HPDE6-E6E7 (cell line): ENCODE measurements at regions not wholly inside any gene's neighbourhood (a gene's known extent, or its start where the extent isn't known, plus 50 kb on each side); places are given as distances from the start of the nearest gene placed in this dataset.

Source experiments
- DNase-seq: peaks from one replicate; pipeline ENCODE4 v3.0.0; 2011; ENCODE audit warnings: missing footprints; ENCODE audit errors: extremely low spot score

DNA sequence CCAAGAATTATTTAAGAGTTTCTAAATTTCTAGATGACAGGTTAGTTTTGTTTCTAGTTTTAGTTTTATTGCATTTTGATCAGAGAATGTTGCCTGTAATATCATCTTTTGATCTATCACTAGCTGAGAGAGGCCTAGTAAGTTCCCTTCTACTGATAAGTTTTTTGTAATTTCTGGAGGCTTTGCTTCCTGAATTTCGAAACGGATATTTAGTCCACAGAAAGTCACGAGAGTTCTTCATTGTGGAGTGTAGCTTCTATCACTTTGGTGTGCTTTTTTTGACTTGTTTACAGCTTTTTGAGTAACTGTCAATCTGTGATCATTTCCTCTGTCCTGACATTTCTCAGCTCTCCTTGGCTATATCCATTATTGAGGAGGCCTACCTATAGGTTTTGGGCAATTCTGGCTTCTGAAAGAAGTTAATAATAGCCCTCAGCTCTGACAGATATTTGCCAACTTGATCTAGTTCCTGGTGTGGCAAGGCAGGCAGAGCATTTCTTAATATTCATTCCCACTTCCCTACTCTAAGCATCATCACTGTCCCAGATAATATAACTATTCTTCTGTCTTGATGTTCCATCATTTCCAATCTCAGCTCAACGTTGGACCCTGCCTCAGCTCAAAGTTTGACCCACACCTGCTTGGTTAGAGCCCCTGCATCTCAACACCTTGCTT, 171.3 kb downstream of the BLID start:
- DNase-seq = no peak

DNA sequence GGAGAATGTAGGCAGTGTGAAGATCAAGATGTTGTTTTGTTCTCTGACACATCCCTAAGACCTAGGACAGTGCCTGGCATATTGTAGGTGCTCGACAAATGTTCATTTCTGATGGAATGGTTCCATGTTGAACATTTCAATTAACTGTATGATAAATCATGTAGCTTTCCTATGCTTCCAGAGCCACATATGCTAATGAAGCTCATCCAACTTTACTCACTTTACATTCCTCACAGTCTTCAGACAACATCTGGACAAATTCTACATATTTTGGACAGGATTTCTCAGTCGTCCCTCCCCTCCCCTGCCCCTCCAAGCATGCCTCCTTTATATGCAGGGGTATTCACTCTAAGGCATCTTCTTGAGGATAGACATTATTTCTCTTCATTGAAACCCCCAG, 177.9 kb downstream of the BLID start:
- no peak for DNase-seq

- peak; percentile 31 for DNase-seq
Observed at GRCh38 chr11:121936781-121937447, 179.1 kb downstream of the BLID start.

DNA sequence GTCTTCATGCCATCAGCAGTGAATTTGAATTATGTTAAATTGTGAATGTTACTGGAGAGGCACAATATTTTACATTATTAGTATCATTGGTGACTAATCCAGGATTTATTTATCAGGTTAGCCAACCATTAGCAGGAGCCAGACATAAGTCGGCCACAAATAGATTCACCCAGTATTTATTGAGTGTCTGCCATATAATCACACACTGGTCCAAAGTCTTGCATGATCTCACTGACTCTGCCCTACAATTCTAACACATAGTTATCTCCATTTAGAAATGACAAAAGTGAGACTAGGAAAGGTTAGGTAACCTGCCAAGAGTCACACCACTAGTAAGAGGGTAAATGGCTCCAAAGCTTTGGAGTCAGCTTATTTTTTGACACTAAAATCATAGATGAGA, 179.6 kb downstream of the BLID start:
- no peak for DNase-seq

- DNase-seq = no peak
Observed at GRCh38 chr11:121933694-121934093, 182.3 kb downstream of the BLID start.

DNA sequence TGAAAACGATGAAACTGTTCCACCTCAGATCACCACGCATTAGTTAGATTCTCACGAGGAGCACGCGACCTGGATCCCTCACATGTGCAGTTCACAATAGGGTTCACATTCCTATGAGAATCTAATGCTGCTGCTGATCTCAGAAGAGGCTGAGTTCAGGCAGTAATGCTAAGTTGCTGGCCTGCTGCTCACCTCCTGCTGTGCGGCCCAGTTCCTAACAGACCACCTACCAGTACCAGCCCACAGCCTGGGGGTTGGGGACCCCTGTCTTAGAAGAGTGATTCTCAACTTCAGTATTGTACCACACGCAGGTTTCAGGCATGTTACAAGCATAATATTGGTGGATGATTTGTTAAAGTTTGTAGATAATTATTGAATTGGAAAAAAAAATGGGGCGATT, 182.7 kb downstream of the BLID start:
- no peak for DNase-seq

DNA sequence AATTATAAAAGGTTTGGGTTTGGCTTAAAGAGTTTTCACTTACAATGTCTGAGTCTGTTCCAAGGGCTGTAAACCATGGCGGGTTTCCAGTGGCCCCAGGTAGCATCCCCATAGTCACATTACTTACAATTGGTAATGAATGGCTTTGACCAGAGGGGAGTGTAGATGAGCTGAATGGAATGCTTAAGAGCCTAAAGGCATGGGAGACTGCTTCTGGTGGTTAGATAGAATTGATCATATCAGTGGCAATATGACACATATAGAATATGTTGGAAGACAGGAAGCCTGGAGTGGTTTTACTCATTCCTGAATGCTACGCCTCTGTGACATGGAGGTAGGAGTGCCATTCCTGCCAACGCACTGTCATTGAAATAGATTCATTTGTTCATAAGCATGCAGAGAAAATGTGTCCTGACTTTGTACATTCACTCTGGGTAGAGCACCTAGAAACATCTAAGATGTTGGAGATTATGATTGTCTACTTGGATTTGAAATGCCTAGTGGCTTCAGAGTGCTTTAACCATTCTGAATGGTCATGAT, 183.3 kb downstream of the BLID start:
- no peak for DNase-seq

- no peak for DNase-seq
Observed at GRCh38 chr11:121931748-121932352, 184.2 kb downstream of the BLID start.

GRCh38 chr11:121931121-121931520, 184.9 kb downstream of the BLID start:
- DNase-seq = no peak

- DNase-seq = no peak
Observed at GRCh38 chr11:121930004-121930965, 185.7 kb downstream of the BLID start.

DNA sequence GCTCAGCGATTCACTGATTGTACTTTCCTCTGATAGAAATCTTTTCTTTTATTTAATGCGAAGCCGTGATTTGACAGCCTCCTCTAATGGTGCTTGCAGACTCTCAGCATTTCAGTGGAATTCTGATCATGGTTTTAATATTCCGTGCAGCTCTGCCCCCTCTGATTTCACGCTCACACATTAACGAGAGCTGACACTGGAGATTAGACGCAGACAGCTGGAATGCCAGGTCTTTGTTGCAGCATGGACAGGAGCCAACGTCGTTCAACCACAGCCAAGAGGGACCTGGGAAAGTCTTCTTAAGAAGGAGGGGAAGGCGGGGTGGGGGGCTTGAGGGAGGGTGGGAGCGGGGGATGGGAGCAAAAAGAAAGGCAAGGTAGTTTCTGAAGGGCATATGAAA, 186.4 kb downstream of the BLID start:
- no peak for DNase-seq

DNA sequence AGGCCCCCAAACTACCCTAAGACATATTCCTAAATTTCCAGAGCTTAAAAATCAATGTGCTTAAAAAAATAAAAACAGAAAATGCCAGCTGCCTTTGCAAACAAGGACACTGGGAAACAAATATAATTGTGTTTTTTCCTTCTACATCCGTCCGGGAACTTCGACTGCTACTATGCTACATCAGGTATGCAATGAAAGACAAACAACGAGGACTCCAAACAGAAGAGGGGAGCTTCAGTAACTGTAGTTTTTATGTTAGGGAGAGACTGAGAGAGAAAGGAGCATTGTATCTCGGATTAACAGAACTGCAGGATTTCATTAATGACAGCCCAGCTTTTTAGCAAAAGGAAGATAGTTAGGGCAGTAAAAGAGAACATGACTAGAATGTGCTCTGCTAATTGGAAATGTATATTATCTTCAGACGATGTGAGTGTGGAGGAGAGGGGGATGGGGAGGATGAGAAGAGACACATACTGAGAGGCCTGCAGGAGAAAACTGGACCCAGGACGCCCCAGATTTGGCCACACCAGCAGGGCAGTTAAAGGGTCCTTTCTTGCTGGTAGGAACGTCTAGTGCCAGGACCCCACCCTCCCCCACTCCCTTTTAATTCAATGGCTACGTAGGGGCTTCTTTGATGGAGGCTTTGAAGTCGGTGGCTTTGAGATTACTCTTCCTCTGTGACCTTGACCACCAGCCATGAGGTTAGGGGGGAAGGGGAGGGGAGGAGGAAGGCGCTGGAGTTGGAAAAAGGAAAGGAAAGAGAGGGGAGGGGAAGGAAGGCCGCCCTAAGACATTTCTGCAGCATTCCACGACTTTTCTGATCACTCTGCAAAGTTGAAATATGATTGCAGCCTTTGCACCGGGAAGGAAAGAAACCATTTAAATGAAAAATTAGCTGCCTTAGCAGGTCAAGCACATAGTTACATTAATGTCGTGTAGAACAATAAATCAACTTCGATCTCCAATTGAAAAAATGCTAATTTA, 187.1 kb downstream of the BLID start:
- DNase-seq = no peak

DNA sequence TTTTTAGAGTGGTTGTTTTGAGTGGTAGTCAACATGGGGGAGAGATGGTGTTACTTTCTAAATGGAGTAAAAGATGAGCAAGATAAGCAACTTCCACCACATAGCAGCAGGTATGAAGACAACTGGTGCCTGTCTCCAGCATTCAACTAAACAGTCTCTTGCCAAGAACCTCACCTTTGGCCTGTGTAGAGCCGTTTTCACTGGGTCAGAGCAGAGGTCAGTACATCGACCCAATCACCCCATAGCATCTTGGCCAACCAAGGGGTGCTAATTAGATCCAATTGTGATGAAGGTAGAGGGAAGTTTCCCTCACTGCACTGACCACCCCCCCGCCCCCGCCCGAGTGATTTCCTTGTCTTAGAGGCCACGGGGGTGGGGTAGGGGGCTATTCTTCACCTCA, 188.2 kb downstream of the BLID start:
- DNase-seq = no peak

- DNase-seq = no peak
Observed at GRCh38 chr11:121927097-121927785, 188.8 kb downstream of the BLID start.

GRCh38 chr11:121924191-121924590, 191.8 kb downstream of the BLID start:
- DNase-seq = no peak

DNA sequence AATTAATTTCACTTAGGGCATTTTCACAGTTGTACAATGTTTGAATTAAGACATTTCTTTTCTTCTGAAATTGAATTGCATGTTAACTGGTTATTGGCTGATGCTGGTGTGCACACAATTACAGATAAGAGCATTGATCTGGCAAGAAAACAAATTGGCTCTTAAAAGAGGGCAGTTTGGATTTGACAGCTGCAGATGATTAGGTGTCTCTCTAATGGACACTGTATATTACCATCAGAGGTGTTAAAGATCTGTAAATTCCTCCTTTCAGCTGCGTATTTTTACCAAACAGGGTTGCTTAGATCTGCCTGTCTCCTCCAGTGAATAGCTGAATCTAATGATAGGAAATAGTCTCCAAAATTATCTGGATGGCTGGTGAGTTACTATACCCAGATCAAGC, 198.5 kb downstream of the BLID start:
- DNase-seq = no peak

DNA sequence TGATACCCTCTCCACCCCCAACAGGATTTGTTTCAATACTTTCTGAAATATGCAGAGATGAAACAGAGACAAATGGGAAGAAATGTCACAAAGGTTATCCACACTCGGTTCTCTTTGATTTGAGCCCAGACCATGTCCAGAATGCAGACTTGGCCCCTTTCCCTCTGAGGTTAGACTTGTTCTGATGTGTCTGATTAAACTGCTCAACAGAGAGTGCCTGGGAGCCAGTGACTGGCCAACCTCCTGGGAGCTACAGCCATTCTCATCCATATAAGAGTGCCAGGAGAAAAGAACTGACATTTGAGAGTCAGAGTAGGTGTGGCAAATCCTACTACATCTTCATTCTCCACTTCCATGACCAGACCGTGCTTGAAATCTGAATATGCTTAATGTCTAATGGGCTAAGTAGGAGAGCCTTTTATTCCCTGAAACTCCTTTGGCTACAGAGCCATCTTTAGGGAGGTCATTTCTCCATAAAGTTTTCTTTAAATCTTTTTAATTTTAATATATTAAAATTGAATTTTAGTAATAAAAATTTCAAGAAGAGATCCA, 201.4 kb downstream of the BLID start:
- no peak for DNase-seq

DNA sequence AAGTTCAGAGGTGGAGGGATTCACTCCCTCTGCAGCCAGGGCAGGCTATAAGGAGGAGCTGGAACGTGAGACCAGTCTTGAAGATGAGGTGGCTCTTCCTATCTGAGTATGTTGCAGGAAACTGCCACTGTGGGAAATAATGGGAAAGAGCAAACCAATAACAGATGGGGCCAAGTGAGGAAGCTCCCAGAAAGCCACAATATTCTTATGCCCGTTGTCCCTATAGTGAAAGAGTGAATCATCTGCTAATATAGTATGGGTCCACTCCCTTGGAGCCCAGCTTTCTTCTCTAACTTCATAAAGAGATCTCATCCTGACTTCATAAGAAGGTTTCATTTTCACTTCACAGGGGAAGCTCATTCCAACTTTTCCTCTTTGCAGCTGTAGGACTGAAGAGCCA, 206.4 kb downstream of the BLID start:
- no peak for DNase-seq

DNA sequence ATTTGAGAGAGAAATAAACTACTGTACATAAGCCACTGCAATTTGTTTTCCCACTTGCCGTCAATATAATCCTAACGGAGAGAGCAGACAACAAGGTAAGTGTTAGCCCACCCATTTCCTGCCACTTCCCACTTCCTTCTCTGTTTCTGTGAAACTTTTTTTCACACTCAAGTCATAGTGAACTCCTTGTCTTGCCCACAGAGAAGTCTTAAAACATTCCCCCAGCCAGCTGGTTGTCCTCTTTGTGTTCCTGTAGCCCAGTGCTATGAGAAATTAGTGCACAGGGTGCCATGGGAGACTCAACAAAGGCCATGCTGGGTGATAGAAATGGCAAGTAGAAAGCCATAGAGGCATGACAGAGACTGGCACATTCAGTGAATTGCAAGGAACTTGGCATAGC, 208.6 kb downstream of the BLID start:
- DNase-seq = no peak

- DNase-seq = no peak
Observed at GRCh38 chr11:121904148-121904547, 211.9 kb downstream of the BLID start.
